IPS-15b (cell line): ENCODE measurements at regions not wholly inside any gene's neighbourhood (a gene's known extent, or its start where the extent isn't known, plus 50 kb on each side); places are given as distances from the start of the nearest gene placed in this dataset.

Source experiments
- H3K27me3 ChIP-seq: one replicate; pipeline ENCODE4 v1.6.1; 2013; ENCODE audit warnings: low read length; ENCODE audit not compliant: control insufficient read depth, insufficient read depth
- H3K36me3 ChIP-seq: one replicate; pipeline ENCODE4 v1.6.1; 2013; ENCODE audit warnings: low read length; ENCODE audit not compliant: control insufficient read depth, insufficient read depth
- H3K4me1 ChIP-seq: one replicate; pipeline ENCODE4 v1.6.1; 2013; ENCODE audit warnings: mild to moderate bottlenecking, low read length; ENCODE audit not compliant: control insufficient read depth, insufficient read depth
- H3K4me3 ChIP-seq: one replicate; pipeline ENCODE4 v1.5.1; 2013; ENCODE audit warnings: low read depth, low read length
- H3K9ac ChIP-seq: one replicate; pipeline ENCODE4 v1.6.1; 2013; ENCODE audit warnings: low read depth, mild to moderate bottlenecking, low read length
- H3K9me3 ChIP-seq: one replicate; pipeline ENCODE4 v1.6.1; 2013; ENCODE audit warnings: mild to moderate bottlenecking, low read length; ENCODE audit not compliant: control insufficient read depth, insufficient read depth

- H3K9me3 ChIP-seq = peaks cover 6% of the 10 kb centered on the region
- no peaks in the 10 kb centered on the region for H3K4me1 ChIP-seq
- no peak overlapping the region for H3K9ac ChIP-seq
- no peaks in the 10 kb centered on the region for H3K27me3 ChIP-seq
- no peak overlapping the region for H3K4me3 ChIP-seq
- H3K36me3 ChIP-seq = no peaks in the 10 kb centered on the region
These were observed 62.3 kb downstream of the UCHL1 start for GRCh38 chr4:41318839-41319530.

- no peak overlapping the region for H3K4me3 ChIP-seq
- no peaks in the 10 kb centered on the region for H3K27me3 ChIP-seq
- no peaks in the 10 kb centered on the region for H3K36me3 ChIP-seq
- no peaks in the 10 kb centered on the region for H3K4me1 ChIP-seq
- no peak overlapping the region for H3K9ac ChIP-seq
- peaks cover 6% of the 10 kb centered on the region for H3K9me3 ChIP-seq
These were observed 62.8 kb downstream of the UCHL1 start for GRCh38 chr4:41319553-41319952.

GRCh38 chr4:41320278-41320677 lies 63.5 kb downstream of the UCHL1 start:
- Histone ChIP-seq H3K9ac (no peak overlapping the region), H3K4me3 (no peak overlapping the region), H3K9me3 (peaks cover 6% of the 10 kb centered on the region), H3K36me3 (no peaks in the 10 kb centered on the region), H3K27me3 (no peaks in the 10 kb centered on the region), H3K4me1 (no peaks in the 10 kb centered on the region)

- Histone ChIP-seq H3K4me3 (no peak overlapping the region), H3K9ac (no peak overlapping the region), H3K9me3 (peaks cover 6% of the 10 kb centered on the region), H3K27me3 (no peaks in the 10 kb centered on the region), H3K4me1 (peaks cover 4% of the 10 kb centered on the region), H3K36me3 (no peaks in the 10 kb centered on the region)
These were observed 64.1 kb downstream of the UCHL1 start for GRCh38 chr4:41320786-41321185.

GRCh38 chr4:41321216-41321945 lies 64.7 kb downstream of the UCHL1 start:
- Histone ChIP-seq H3K4me1 (peaks cover 9% of the 10 kb centered on the region), H3K9me3 (peaks cover 6% of the 10 kb centered on the region), H3K9ac (no peak overlapping the region), H3K36me3 (no peaks in the 10 kb centered on the region), H3K4me3 (no peak overlapping the region), H3K27me3 (no peaks in the 10 kb centered on the region)

- Histone ChIP-seq H3K4me3 (no peak overlapping the region), H3K27me3 (no peaks in the 10 kb centered on the region), H3K9ac (no peak overlapping the region), H3K9me3 (peaks cover 6% of the 10 kb centered on the region), H3K36me3 (no peaks in the 10 kb centered on the region), H3K4me1 (peaks cover 13% of the 10 kb centered on the region)
These were observed 65.9 kb downstream of the UCHL1 start for GRCh38 chr4:41322617-41323016.

- no peaks in the 10 kb centered on the region for H3K36me3 ChIP-seq
These were observed 66.5 kb downstream of the UCHL1 start for GRCh38 chr4:41323179-41323578.

GRCh38 chr4:41323706-41324105 lies 67.0 kb downstream of the UCHL1 start:
- H3K9me3 ChIP-seq = peaks cover 6% of the 10 kb centered on the region
- peaks cover 20% of the 10 kb centered on the region for H3K4me1 ChIP-seq
- no peaks in the 10 kb centered on the region for H3K27me3 ChIP-seq
- no peak overlapping the region for H3K4me3 ChIP-seq
- H3K36me3 ChIP-seq = no peaks in the 10 kb centered on the region
- no peak overlapping the region for H3K9ac ChIP-seq

More at GRCh38 chr4:41323179-41323578, 66.5 kb downstream of the UCHL1 start:
- H3K27me3 ChIP-seq = no peaks in the 10 kb centered on the region
- H3K4me3 ChIP-seq = no peak overlapping the region
- peaks cover 15% of the 10 kb centered on the region for H3K4me1 ChIP-seq
- peaks cover 6% of the 10 kb centered on the region for H3K9me3 ChIP-seq
- no peak overlapping the region for H3K9ac ChIP-seq

GRCh38 chr4:41324861-41325260 lies 68.1 kb downstream of the UCHL1 start:
- H3K36me3 ChIP-seq = no peaks in the 10 kb centered on the region
- H3K27me3 ChIP-seq = no peaks in the 10 kb centered on the region
- no peak overlapping the region for H3K4me3 ChIP-seq

GRCh38 chr4:41325901-41326300 lies 69.2 kb downstream of the UCHL1 start:
- Histone ChIP-seq H3K9me3 (peaks cover 4% of the 10 kb centered on the region), H3K9ac (no peak overlapping the region), H3K36me3 (no peaks in the 10 kb centered on the region), H3K27me3 (no peaks in the 10 kb centered on the region), H3K4me3 (no peak overlapping the region), H3K4me1 (peaks cover 22% of the 10 kb centered on the region)

More at GRCh38 chr4:41324861-41325260, 68.1 kb downstream of the UCHL1 start:
- Histone ChIP-seq H3K9ac (no peak overlapping the region), H3K9me3 (peaks cover 6% of the 10 kb centered on the region), H3K4me1 (peaks cover 22% of the 10 kb centered on the region)

GRCh38 chr4:41326776-41327175 lies 70.0 kb downstream of the UCHL1 start:
- peaks cover 22% of the 10 kb centered on the region for H3K4me1 ChIP-seq
- H3K27me3 ChIP-seq = no peaks in the 10 kb centered on the region
- no peak overlapping the region for H3K4me3 ChIP-seq
- no peaks in the 10 kb centered on the region for H3K9me3 ChIP-seq
- H3K9ac ChIP-seq = no peak overlapping the region
- H3K36me3 ChIP-seq = no peaks in the 10 kb centered on the region

- no peak overlapping the region for H3K4me3 ChIP-seq
- peaks cover 22% of the 10 kb centered on the region for H3K4me1 ChIP-seq
- H3K9ac ChIP-seq = no peak overlapping the region
These were observed 71.0 kb downstream of the UCHL1 start for GRCh38 chr4:41327770-41328169.

More at GRCh38 chr4:41327770-41328169, 71.0 kb downstream of the UCHL1 start:
- Histone ChIP-seq H3K27me3 (no peaks in the 10 kb centered on the region), H3K36me3 (no peaks in the 10 kb centered on the region), H3K9me3 (no peaks in the 10 kb centered on the region)
